Nephron progenitor cell (in vitro differentiated cells): ENCODE measurements at regions not wholly inside any gene's neighbourhood (a gene's known extent, or its start where the extent isn't known, plus 50 kb on each side); places are given as distances from the start of the nearest gene placed in this dataset.
A peak's percentile ranks its signal among the peaks of the same experiment; 100 is the strongest.

ENCODE experiments used
- DNase-seq: peaks from one replicate; pipeline ENCODE4 v3.0.0; 2021
- H3K27ac Mint-ChIP-seq: 2 replicates; pipeline ENCODE4 v1.8.0; 2021; ENCODE audit warnings: mild to moderate bottlenecking, moderate library complexity, mixed read lengths
- H3K27me3 Mint-ChIP-seq: 2 replicates; pipeline ENCODE4 v1.8.0; 2021; ENCODE audit warnings: mild to moderate bottlenecking, low read depth, mixed read lengths; ENCODE audit not compliant: poor library complexity
- H3K36me3 Mint-ChIP-seq: 2 replicates; pipeline ENCODE4 v1.8.0; 2021; ENCODE audit warnings: low read depth, mixed read lengths
- H3K4me1 Mint-ChIP-seq: 2 replicates; pipeline ENCODE4 v1.8.0; 2021; ENCODE audit warnings: mixed read lengths
- H3K4me3 Mint-ChIP-seq: 2 replicates; pipeline ENCODE4 v1.8.0; 2021; ENCODE audit warnings: mild to moderate bottlenecking, moderate library complexity, mixed read lengths
- H3K9me3 Mint-ChIP-seq: 2 replicates; pipeline ENCODE4 v1.8.0; 2021; ENCODE audit warnings: mild to moderate bottlenecking, moderate library complexity, mixed read lengths
- CTCF ChIP-seq: fragments of 200-600 bp; sonication (generic); IDR thresholded peaks from 2 replicates; pipeline ENCODE4 v1.5.0; 2021; ENCODE audit warnings: antibody characterized with exemption

GRCh38 chr5:82355053-82355452, 76.9 kb upstream of the RPS23 start:
- Mint-ChIP-seq H3K4me1 (peaks cover 62% of the 10 kb centered on the region), H3K36me3 (no peaks in the 10 kb centered on the region), H3K27ac (no peak overlapping the region), H3K4me3 (no peak overlapping the region), H3K9me3 (no peaks in the 10 kb centered on the region), H3K27me3 (peaks cover 17% of the 10 kb centered on the region)
- no peak for DNase-seq
- TF ChIP-seq CTCF, result no peak

DNA sequence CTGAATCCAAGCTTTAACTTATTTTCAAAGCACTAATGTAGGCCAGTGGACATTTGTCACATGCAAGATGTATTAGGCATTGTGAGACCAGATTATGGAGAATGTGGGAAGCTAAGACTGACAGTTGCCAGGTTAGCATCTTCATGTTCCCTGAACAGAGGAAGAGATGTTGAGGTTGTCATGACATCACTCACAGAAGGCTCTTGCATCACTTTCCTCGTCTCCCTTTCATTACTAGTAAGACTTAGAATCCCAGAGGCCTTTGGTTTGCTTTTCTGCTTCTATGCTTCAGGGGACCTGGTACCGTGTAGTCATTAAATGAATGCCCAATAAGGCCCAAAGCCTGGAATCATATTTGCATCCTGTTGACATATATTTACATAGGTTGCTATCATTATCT, 76.4 kb upstream of the RPS23 start:
- Mint-ChIP-seq H3K9me3 (no peaks in the 10 kb centered on the region), H3K4me1 (peaks cover 60% of the 10 kb centered on the region), H3K36me3 (no peaks in the 10 kb centered on the region), H3K27me3 (peaks cover 17% of the 10 kb centered on the region), H3K27ac (no peak overlapping the region), H3K4me3 (no peak overlapping the region)
- no peak for TF ChIP-seq CTCF
- DNase-seq, result no peak

DNA sequence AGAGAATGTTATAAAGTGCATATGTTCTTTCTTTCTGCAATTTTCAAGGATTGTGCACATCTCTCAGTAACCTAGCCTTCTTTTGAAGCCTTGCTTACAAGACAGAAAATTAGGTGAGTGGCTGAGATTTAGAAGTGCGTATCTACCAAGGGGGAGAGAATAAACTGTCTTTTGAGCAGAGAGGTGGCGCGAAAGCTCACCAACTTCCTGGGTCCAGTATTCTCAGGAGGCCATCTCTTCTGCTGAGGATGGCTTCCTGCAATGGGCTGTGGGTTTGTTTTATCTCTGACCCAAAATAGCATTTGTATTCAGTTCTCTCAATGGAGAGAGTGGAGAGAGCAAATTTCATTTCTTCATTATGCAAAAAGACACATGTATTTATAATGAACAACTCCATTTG, 75.4 kb upstream of the RPS23 start:
- peaks cover 14% of the 10 kb centered on the region for H3K27me3 Mint-ChIP-seq
- no peaks in the 10 kb centered on the region for H3K36me3 Mint-ChIP-seq
- H3K4me3 Mint-ChIP-seq, result no peak overlapping the region
- no peak overlapping the region for H3K27ac Mint-ChIP-seq
- peaks cover 58% of the 10 kb centered on the region for H3K4me1 Mint-ChIP-seq
- TF ChIP-seq CTCF, result no peak
- no peaks in the 10 kb centered on the region for H3K9me3 Mint-ChIP-seq
- no peak for DNase-seq

DNA sequence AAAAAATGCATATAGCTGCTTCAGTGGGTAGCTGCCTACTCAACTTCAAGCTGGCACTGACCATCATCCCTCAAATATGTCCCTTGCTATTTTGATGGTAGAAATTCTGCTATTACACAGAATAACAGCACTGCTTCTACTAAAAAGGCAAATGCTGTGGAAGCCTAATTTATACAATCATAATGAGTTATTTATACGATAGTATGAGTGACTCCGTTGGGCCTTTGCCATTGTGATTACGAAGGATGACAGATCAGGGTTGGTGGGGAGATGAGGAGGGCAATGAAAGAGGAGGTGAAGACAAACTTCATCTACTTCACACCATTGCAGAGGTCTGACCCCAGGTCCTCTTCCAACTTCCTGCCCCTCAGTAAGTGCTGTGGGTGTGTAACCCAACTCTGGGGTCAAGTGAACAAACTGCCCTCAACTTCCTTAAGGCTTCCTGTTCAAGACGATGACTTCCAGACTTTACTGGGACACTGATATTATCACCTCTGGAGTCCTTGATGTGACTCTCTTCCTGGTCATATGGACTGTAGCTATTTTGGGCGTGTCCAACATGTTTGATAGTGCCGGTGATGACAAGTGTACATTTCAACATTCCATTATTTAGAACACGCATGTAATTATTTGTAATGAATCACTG, 74.1 kb upstream of the RPS23 start:
- H3K9me3 Mint-ChIP-seq, result no peaks in the 10 kb centered on the region
- no peak for DNase-seq
- H3K4me3 Mint-ChIP-seq, result no peak overlapping the region
- TF ChIP-seq CTCF, result no peak
- no peak overlapping the region for H3K27ac Mint-ChIP-seq
- H3K27me3 Mint-ChIP-seq, result peaks cover 5% of the 10 kb centered on the region
- no peaks in the 10 kb centered on the region for H3K36me3 Mint-ChIP-seq
- peaks cover 58% of the 10 kb centered on the region for H3K4me1 Mint-ChIP-seq

DNA sequence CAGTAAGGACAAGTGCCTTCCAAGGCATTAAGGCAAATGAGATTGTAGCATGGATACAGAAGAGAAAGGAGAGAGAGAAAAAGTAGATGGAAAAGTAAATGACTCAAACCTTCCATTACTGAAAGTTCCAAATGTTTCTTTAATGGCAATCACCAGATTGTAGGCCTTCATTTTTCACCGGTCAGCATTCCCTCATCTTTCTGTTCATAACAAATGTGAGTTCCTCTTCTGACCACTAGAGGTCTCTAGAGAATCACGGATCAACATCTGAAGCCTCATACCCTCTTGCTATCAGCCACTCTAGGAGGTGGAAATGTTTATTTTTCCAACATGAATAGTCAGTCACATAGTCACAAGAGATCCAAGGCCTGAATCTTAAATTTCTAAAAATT, 73.6 kb upstream of the RPS23 start:
- H3K4me1 Mint-ChIP-seq, result peaks cover 58% of the 10 kb centered on the region
- H3K4me3 Mint-ChIP-seq, result no peak overlapping the region
- no peaks in the 10 kb centered on the region for H3K9me3 Mint-ChIP-seq
- peak; percentile 21 for DNase-seq
- no peaks in the 10 kb centered on the region for H3K36me3 Mint-ChIP-seq
- peak; percentile 79 for TF ChIP-seq CTCF
- no peak overlapping the region for H3K27ac Mint-ChIP-seq
- H3K27me3 Mint-ChIP-seq, result peaks cover 4% of the 10 kb centered on the region

- Mint-ChIP-seq H3K36me3 (no peaks in the 10 kb centered on the region), H3K27ac (no peak overlapping the region), H3K4me1 (peaks cover 60% of the 10 kb centered on the region)
Observed at GRCh38 chr5:82351297-82351696, 73.1 kb upstream of the RPS23 start.

More at GRCh38 chr5:82351297-82351696, 73.1 kb upstream of the RPS23 start:
- peaks cover 4% of the 10 kb centered on the region for H3K27me3 Mint-ChIP-seq
- H3K4me3 Mint-ChIP-seq, result no peak overlapping the region
- no peaks in the 10 kb centered on the region for H3K9me3 Mint-ChIP-seq
- no peak for DNase-seq
- no peak for TF ChIP-seq CTCF
